Spleen (tissue), 7 donors: ENCODE measurements at regions not wholly inside any gene's neighbourhood (a gene's known extent, or its start where the extent isn't known, plus 50 kb on each side); places are given as distances from the start of the nearest gene placed in this dataset.

ENCODE experiments used
- CTCF ChIP-seq, 11 experiments: fragments of 200-600 bp in 7 of 11; fragments of 450-650 bp in 4 of 11; sonication (generic) in 4 of 11; IDR thresholded peaks in 8 of 11; conservative IDR thresholded peaks in 3 of 11; 1 replicate in 7 of 11; 2 replicates in 4 of 11; pipeline versions ENCODE4 v1.4.0 to v1.8.0; 2016 to 2021; ENCODE audit warnings: antibody characterized with exemption in 11 of 11, inconsistent platforms in 4 of 11, mild to moderate bottlenecking in 1 of 11
- POLR2A ChIP-seq, 3 donors: fragments of 450-650 bp; IDR thresholded peaks; one replicate each; pipeline ENCODE4 v1.5.1; 2017; ENCODE audit warnings: antibody characterized with exemption in 3 of 3, mild to moderate bottlenecking in 1 of 3
- POLR2AphosphoS5 ChIP-seq, 3 donors: sonication (generic); formaldehyde crosslinking; IDR thresholded peaks; one replicate each; pipeline ENCODE4 v1.5.1; 2017; ENCODE audit warnings: antibody characterized with exemption in 3 of 3
- donor health status: DM: no; HTN: no; CAD: no; lungs with moderate emphysema.
- donor health status: DM: no; HTN: no; CAD: no.
- donor health status: DM: no; HTN: no; CAD: no.

GRCh38 chr1:95427525-95427924 lies 193.5 kb downstream of the RWDD3 start:
- TF ChIP-seq CTCF (IDR thresholded peaks at IDR 0.05 in 8 of 11, conservative IDR thresholded peaks at IDR 0.05 in 3 of 11), result no peak
- TF ChIP-seq POLR2A (IDR thresholded peaks at IDR 0.05), result no peak
- TF ChIP-seq POLR2AphosphoS5 (IDR thresholded peaks at IDR 0.05), result no peak
